ENCODE measurements at regions not wholly inside any gene's neighbourhood (a gene's known extent, or its start where the extent isn't known, plus 50 kb on each side); places are given as distances from the start of the nearest gene placed in this dataset.

DNA sequence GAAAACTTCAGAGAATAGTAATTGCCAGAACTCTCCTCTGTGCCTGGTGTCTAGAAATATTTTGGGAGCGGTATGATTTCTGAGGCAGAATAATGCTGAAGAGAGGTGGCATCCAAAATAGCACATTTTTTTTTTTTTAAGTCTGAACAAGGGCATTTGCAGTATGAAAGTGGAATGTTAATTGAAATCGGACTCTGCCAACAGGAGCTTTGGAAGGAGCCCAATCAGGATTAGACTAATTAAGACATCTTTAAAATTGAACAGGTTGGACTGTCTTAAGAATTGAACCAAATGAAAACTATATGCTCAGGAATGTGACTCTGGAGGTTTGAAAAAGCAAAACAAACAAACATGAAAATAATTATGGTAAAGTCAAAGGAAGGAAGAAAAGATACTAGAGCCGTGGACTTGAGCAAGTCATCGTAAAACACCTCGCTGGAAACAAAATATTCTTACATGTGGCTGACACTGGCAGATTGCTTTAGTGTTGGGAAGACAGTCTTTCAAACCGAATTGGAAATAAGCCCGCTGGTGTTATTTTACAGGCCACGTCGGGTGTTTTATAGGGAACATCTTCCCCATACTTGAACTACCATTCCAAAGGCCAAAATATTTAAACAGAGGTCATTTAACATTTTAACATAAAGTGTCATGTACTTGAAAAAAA is 436.3 kb downstream of the VRK1 start:
- no peaks in the 10 kb centered on the region for H3K4me1 ChIP-seq
- TF ChIP-seq, protein P1, sequence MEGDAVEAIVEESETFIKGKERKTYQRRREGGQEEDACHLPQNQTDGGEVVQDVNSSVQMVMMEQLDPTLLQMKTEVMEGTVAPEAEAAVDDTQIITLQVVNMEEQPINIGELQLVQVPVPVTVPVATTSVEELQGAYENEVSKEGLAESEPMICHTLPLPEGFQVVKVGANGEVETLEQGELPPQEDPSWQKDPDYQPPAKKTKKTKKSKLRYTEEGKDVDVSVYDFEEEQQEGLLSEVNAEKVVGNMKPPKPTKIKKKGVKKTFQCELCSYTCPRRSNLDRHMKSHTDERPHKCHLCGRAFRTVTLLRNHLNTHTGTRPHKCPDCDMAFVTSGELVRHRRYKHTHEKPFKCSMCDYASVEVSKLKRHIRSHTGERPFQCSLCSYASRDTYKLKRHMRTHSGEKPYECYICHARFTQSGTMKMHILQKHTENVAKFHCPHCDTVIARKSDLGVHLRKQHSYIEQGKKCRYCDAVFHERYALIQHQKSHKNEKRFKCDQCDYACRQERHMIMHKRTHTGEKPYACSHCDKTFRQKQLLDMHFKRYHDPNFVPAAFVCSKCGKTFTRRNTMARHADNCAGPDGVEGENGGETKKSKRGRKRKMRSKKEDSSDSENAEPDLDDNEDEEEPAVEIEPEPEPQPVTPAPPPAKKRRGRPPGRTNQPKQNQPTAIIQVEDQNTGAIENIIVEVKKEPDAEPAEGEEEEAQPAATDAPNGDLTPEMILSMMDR (IDR thresholded peaks at IDR 0.05), result no peak
- H3K9me3 ChIP-seq (ENCODE audit: control insufficient read depth, low read length), result no peaks in the 10 kb centered on the region
- H3K27ac ChIP-seq, result no peak overlapping the region
- no peaks in the 10 kb centered on the region for H3K27me3 ChIP-seq (ENCODE audit: control insufficient read depth, insufficient read depth, low read length)
- H3K4me3 ChIP-seq (ENCODE audit: low read depth, low read length), result no peak overlapping the region
- no peaks in the 10 kb centered on the region for H3K79me2 ChIP-seq
- no peaks in the 10 kb centered on the region for H3K36me3 ChIP-seq (ENCODE audit: control insufficient read depth, insufficient read depth, low read length)
- no peak overlapping the region for H3K9ac ChIP-seq
- no peak overlapping the region for H2AFZ ChIP-seq
- no peak overlapping the region for H3K4me2 ChIP-seq (ENCODE audit: low read length)

- TF ChIP-seq, protein P1 (IDR thresholded peaks at IDR 0.05), result no peak
- Histone ChIP-seq H3K79me2 (no peaks in the 10 kb centered on the region), H3K4me2 (ENCODE audit: low read length) (no peak overlapping the region), H3K27me3 (ENCODE audit: control insufficient read depth, insufficient read depth, low read length) (no peaks in the 10 kb centered on the region), H2AFZ (no peak overlapping the region), H3K4me3 (ENCODE audit: low read depth, low read length) (no peak overlapping the region), H3K36me3 (ENCODE audit: control insufficient read depth, insufficient read depth, low read length) (no peaks in the 10 kb centered on the region), H3K4me1 (no peaks in the 10 kb centered on the region), H3K9ac (no peak overlapping the region), H3K9me3 (ENCODE audit: control insufficient read depth, low read length) (no peaks in the 10 kb centered on the region), H3K27ac (no peak overlapping the region)
Measured at GRCh38 chr14:97246648-97247047, 449.5 kb downstream of the VRK1 start.

GRCh38 chr14:97248973-97249372 is 451.8 kb downstream of the VRK1 start:
- Histone ChIP-seq H3K27me3 (ENCODE audit: control insufficient read depth, insufficient read depth, low read length) (no peaks in the 10 kb centered on the region), H3K9me3 (ENCODE audit: control insufficient read depth, low read length) (no peaks in the 10 kb centered on the region), H3K4me1 (no peaks in the 10 kb centered on the region), H3K4me2 (ENCODE audit: low read length) (no peak overlapping the region), H3K79me2 (no peaks in the 10 kb centered on the region), H3K36me3 (ENCODE audit: control insufficient read depth, insufficient read depth, low read length) (no peaks in the 10 kb centered on the region), H3K9ac (no peak overlapping the region), H3K27ac (no peak overlapping the region), H3K4me3 (ENCODE audit: low read depth, low read length) (no peak overlapping the region), H2AFZ (no peak overlapping the region)
- TF ChIP-seq, protein P1 (IDR thresholded peaks at IDR 0.05), result no peak

GRCh38 chr14:97250931-97251330 is 453.7 kb downstream of the VRK1 start:
- Histone ChIP-seq H3K9ac (no peak overlapping the region), H3K4me1 (no peaks in the 10 kb centered on the region), H3K4me2 (ENCODE audit: low read length) (no peak overlapping the region), H3K4me3 (ENCODE audit: low read depth, low read length) (no peak overlapping the region), H3K36me3 (ENCODE audit: control insufficient read depth, insufficient read depth, low read length) (no peaks in the 10 kb centered on the region), H3K27ac (no peak overlapping the region), H3K9me3 (ENCODE audit: control insufficient read depth, low read length) (no peaks in the 10 kb centered on the region), H3K79me2 (no peaks in the 10 kb centered on the region), H3K27me3 (ENCODE audit: control insufficient read depth, insufficient read depth, low read length) (no peaks in the 10 kb centered on the region), H2AFZ (no peak overlapping the region)
- TF ChIP-seq, protein P1 (IDR thresholded peaks at IDR 0.05), result no peak

- H3K4me3 ChIP-seq (ENCODE audit: low read depth, low read length), result no peak overlapping the region
- no peaks in the 10 kb centered on the region for H3K79me2 ChIP-seq
- H3K9me3 ChIP-seq (ENCODE audit: control insufficient read depth, low read length), result no peaks in the 10 kb centered on the region
- H3K36me3 ChIP-seq (ENCODE audit: control insufficient read depth, insufficient read depth, low read length), result no peaks in the 10 kb centered on the region
- H3K27ac ChIP-seq, result no peak overlapping the region
- no peak overlapping the region for H2AFZ ChIP-seq
- no peaks in the 10 kb centered on the region for H3K4me1 ChIP-seq
- H3K27me3 ChIP-seq (ENCODE audit: control insufficient read depth, insufficient read depth, low read length), result no peaks in the 10 kb centered on the region
- H3K4me2 ChIP-seq (ENCODE audit: low read length), result no peak overlapping the region
- no peak overlapping the region for H3K9ac ChIP-seq
- TF ChIP-seq, protein P1 (IDR thresholded peaks at IDR 0.05), result no peak
Measured at GRCh38 chr14:97251491-97252155, 454.4 kb downstream of the VRK1 start.
